ENCODE measurements at regions not wholly inside any gene's neighbourhood (a gene's known extent, or its start where the extent isn't known, plus 50 kb on each side); places are given as distances from the start of the nearest gene placed in this dataset.
"Not testable (repeated sequence)": the region's sequence is repeated elsewhere in the genome, so short reads cannot be mapped to it uniquely, and the experiment has no call there.

DNA sequence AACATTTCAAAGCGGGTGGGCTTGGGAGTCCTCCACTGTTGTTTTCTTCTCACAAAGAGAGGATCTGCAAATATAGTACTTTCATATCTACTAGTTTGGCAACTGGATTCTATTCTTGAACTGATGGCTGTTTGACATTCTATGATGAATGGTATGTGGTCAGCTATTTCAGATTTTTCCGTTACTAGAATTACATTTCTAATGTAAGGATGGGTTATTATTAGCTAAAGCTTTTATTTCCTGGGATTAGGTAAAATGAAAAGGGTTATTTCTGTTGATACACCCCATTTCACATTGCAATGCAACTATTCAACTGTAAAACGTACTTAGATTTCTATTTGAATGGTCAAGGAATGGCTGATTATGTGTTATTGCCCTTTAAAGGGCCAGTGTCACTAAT lies 629.7 kb downstream of the DACH1 start:
- Histone ChIP-seq H3K27ac (ENCODE audit: low read depth, low read length) (no peak overlapping the region), H3K4me3 (ENCODE audit: low read depth in 1 of 5, low read length in 5 of 5) (no peak overlapping the region), H3K9me3 (ENCODE audit: control insufficient read depth in 5 of 5, low read length in 5 of 5) (no peaks in the 10 kb centered on the region), H3K9ac (ENCODE audit: low read length in 5 of 5) (no peak overlapping the region), H3K27me3 (ENCODE audit: control insufficient read depth in 5 of 5, insufficient read depth in 4 of 5, low read length in 5 of 5) (no peaks in the 10 kb centered on the region), H3K36me3 (ENCODE audit: control insufficient read depth in 5 of 5, insufficient read depth in 5 of 5, low read length in 5 of 5) (no peaks in the 10 kb centered on the region), H3K4me1 (ENCODE audit: control insufficient read depth in 5 of 5, insufficient read depth in 5 of 5, low read length in 5 of 5) (peaks cover 0 to 10% (median 0%) of the 10 kb centered on the region in 5 donors)

DNA sequence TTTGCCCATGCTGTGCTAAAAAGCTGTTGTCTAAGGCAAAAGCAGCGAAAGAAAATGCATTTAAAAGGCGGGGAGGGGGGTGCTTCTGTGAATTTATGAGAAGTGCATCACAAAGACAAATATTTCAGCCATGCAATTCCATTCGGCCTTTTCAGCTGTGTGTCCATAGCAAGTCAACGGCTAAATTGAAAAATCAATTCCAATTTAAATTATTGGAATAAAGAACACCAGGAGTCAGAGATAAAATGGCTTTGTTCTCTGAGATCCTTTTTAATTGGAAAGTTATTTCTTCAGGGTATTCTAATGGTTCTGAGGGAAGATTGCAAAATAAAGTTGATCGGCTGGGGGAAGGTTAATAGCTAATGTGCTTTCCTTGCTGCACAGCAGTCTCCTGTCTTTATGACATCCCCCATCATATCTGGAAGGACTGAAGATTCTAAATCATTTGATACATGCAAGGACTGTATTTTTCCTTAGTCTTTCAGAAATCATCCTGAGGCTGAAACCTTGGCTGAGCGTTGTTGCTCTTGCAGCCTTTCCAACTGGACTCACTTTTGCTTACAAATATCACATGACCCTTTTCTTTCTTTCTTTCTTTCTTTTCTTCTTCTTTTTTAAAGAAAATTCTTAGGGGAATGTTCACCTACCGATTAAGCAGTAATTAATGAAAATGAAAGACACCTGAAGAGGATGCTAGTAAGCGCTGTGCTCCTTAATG lies 647.1 kb downstream of the DACH1 start:
- no peaks in the 10 kb centered on the region for H3K4me1 ChIP-seq (ENCODE audit: control insufficient read depth in 5 of 5, insufficient read depth in 5 of 5, low read length in 5 of 5)
- H3K4me3 ChIP-seq (ENCODE audit: low read depth in 1 of 5, low read length in 5 of 5), result no peak overlapping the region
- no peaks in the 10 kb centered on the region for H3K9me3 ChIP-seq (ENCODE audit: control insufficient read depth in 5 of 5, low read length in 5 of 5)
- no peak overlapping the region for H3K9ac ChIP-seq (ENCODE audit: low read length in 5 of 5)
- no peak overlapping the region for H3K27ac ChIP-seq (ENCODE audit: low read depth, low read length)
- H3K36me3 ChIP-seq (ENCODE audit: control insufficient read depth in 5 of 5, insufficient read depth in 5 of 5, low read length in 5 of 5), result no peaks in the 10 kb centered on the region
- no peaks in the 10 kb centered on the region for H3K27me3 ChIP-seq (ENCODE audit: control insufficient read depth in 5 of 5, insufficient read depth in 4 of 5, low read length in 5 of 5)

DNA sequence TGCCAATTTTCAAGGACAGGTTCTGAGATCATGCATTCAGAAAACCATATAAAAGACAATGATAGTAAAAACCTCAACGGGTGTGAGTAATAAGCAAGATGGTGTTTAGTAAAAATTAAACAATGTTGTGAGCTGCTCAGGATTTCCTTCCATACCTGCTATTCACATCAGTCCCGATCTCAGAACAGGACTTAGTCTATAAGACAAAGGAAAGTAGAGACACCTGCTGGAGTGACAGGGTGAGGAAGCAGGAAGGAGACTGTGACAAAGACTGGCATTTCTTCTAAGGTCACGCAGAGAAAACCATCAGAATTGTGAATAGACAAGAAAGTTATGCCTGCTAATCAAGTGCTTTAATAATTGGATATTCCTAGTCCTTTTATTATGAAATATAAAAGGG lies 648.0 kb downstream of the DACH1 start:
- H3K4me1 ChIP-seq (ENCODE audit: control insufficient read depth in 5 of 5, insufficient read depth in 5 of 5, low read length in 5 of 5), result no peaks in the 10 kb centered on the region
- H3K27me3 ChIP-seq (ENCODE audit: control insufficient read depth in 5 of 5, insufficient read depth in 4 of 5, low read length in 5 of 5), result no peaks in the 10 kb centered on the region
- H3K9me3 ChIP-seq (ENCODE audit: control insufficient read depth in 5 of 5, low read length in 5 of 5), result no peaks in the 10 kb centered on the region
- H3K27ac ChIP-seq (ENCODE audit: low read depth, low read length), result no peak overlapping the region
- H3K9ac ChIP-seq (ENCODE audit: low read length in 5 of 5), result no peak overlapping the region
- no peak overlapping the region for H3K4me3 ChIP-seq (ENCODE audit: low read depth in 1 of 5, low read length in 5 of 5)
- H3K36me3 ChIP-seq (ENCODE audit: control insufficient read depth in 5 of 5, insufficient read depth in 5 of 5, low read length in 5 of 5), result no peaks in the 10 kb centered on the region

DNA sequence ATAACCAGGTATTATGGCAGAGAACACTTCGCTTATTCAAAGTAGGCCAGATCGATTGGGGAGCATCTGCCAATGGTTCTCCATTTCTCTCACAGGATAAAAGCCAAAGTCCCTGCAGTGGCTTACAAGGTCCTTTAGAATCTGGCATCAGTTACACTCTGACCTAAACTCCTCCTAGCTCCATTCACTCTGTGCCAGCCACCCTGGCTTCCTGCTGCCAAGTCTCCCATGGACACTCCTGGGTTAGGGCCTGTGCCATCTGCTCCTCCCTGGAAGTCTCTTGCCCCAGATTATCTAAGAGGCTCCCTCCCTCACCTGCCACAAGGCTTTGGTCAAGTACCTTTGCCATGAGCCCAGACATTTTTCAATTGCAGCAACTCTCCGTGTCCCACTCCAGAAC lies 649.2 kb downstream of the DACH1 start:
- no peaks in the 10 kb centered on the region for H3K9me3 ChIP-seq (ENCODE audit: control insufficient read depth in 5 of 5, low read length in 5 of 5)
- no peak overlapping the region for H3K9ac ChIP-seq (ENCODE audit: low read length in 5 of 5)
- H3K4me1 ChIP-seq (ENCODE audit: control insufficient read depth in 5 of 5, insufficient read depth in 5 of 5, low read length in 5 of 5), result no peaks in the 10 kb centered on the region
- no peaks in the 10 kb centered on the region for H3K36me3 ChIP-seq (ENCODE audit: control insufficient read depth in 5 of 5, insufficient read depth in 5 of 5, low read length in 5 of 5)
- H3K27me3 ChIP-seq (ENCODE audit: control insufficient read depth in 5 of 5, insufficient read depth in 4 of 5, low read length in 5 of 5), result no peaks in the 10 kb centered on the region
- H3K4me3 ChIP-seq (ENCODE audit: low read depth in 1 of 5, low read length in 5 of 5), result no peak overlapping the region
- no peak overlapping the region for H3K27ac ChIP-seq (ENCODE audit: low read depth, low read length)

DNA sequence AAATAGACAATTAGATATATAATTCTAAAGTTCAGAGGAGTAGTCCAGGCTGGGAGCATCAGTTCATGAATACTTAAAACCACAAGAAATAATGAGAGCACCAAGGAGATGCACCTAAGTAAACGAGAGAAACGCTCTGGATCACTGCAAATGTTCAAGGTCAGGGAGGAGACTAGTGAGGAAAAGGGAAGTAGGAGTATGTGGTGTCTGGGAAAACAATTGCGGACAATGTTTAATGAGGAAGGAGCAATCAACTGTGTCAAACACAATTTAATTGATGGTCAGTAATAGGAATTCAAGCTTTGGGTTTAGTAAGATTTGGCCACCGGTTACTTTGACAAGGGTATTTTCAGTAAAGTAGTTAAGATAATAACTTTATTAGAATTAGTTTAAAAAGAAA lies 652.2 kb downstream of the DACH1 start:
- Histone ChIP-seq H3K9ac (ENCODE audit: low read length in 5 of 5) (no peak overlapping the region), H3K4me3 (ENCODE audit: low read depth in 1 of 5, low read length in 5 of 5) (no peak overlapping the region), H3K4me1 (ENCODE audit: control insufficient read depth in 5 of 5, insufficient read depth in 5 of 5, low read length in 5 of 5) (peaks cover 0 to 4% (median 0%) of the 10 kb centered on the region in 5 donors), H3K36me3 (ENCODE audit: control insufficient read depth in 5 of 5, insufficient read depth in 5 of 5, low read length in 5 of 5) (no peaks in the 10 kb centered on the region), H3K27ac (ENCODE audit: low read depth, low read length) (no peak overlapping the region), H3K27me3 (ENCODE audit: control insufficient read depth in 5 of 5, insufficient read depth in 4 of 5, low read length in 5 of 5) (no peaks in the 10 kb centered on the region), H3K9me3 (ENCODE audit: control insufficient read depth in 5 of 5, low read length in 5 of 5) (no peaks in the 10 kb centered on the region)

DNA sequence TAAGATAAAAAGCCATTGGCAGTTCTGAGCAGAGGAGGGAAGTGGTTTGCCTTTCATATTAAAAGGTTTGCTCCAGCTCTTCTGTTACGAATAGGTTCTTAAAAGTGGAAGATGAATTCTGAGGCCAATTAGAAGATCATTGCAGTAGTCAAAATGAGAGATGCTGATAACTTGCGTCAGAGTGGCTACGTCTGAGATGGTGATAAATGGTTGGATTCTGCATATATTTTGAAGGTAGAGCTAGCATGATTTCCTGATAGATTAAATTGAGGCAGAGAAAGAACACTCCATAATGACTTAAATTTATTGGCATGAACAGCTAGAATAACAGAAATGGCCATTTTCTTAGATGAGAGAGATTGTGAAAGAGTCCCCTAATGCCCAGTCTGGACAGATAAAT lies 652.6 kb downstream of the DACH1 start:
- no peak overlapping the region for H3K27ac ChIP-seq (ENCODE audit: low read depth, low read length)
- H3K9me3 ChIP-seq (ENCODE audit: control insufficient read depth in 5 of 5, low read length in 5 of 5), result no peaks in the 10 kb centered on the region
- H3K27me3 ChIP-seq (ENCODE audit: control insufficient read depth in 5 of 5, insufficient read depth in 4 of 5, low read length in 5 of 5), result no peaks in the 10 kb centered on the region
- no peak overlapping the region for H3K4me3 ChIP-seq (ENCODE audit: low read depth in 1 of 5, low read length in 5 of 5)
- H3K4me1 ChIP-seq (ENCODE audit: control insufficient read depth in 5 of 5, insufficient read depth in 5 of 5, low read length in 5 of 5), result peaks cover 0 to 4% (median 0%) of the 10 kb centered on the region in 5 donors
- H3K36me3 ChIP-seq (ENCODE audit: control insufficient read depth in 5 of 5, insufficient read depth in 5 of 5, low read length in 5 of 5), result no peaks in the 10 kb centered on the region
- H3K9ac ChIP-seq (ENCODE audit: low read length in 5 of 5), result no peak overlapping the region

DNA sequence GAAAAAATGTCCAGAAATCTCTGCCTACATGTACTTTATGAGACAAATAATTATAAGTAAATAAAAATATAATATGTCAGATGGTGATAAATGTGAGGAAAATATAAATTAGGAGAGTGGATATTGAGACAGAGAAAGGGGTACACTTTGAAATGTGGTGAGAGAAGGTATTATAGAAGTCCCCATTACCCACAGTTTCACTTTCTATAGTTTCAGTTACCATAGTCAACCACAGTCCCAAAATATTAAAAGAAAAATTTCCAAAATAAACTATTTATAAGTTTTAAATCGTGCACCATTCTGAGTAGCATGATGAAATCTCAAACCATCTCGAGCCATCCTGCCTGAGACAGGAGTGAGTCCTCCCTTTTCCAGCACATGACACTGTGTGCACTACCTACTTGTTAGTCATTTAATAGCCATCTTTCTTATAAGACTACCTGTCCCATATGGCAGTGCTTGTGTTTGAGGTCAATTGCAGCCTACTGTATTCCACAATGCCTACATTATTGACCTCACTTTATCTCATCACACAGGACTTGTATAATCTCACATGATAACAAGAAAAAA lies 653.7 kb downstream of the DACH1 start:
- no peaks in the 10 kb centered on the region for H3K36me3 ChIP-seq (ENCODE audit: control insufficient read depth in 5 of 5, insufficient read depth in 5 of 5, low read length in 5 of 5)
- H3K9me3 ChIP-seq (ENCODE audit: control insufficient read depth in 5 of 5, low read length in 5 of 5), result no peaks in the 10 kb centered on the region
- peaks cover 0 to 4% (median 0%) of the 10 kb centered on the region in 5 donors for H3K4me1 ChIP-seq (ENCODE audit: control insufficient read depth in 5 of 5, insufficient read depth in 5 of 5, low read length in 5 of 5)
- H3K27me3 ChIP-seq (ENCODE audit: control insufficient read depth in 5 of 5, insufficient read depth in 4 of 5, low read length in 5 of 5), result no peaks in the 10 kb centered on the region
- no peak overlapping the region for H3K4me3 ChIP-seq (ENCODE audit: low read depth in 1 of 5, low read length in 5 of 5)
- H3K9ac ChIP-seq (ENCODE audit: low read length in 5 of 5), result no peak overlapping the region
- no peak overlapping the region for H3K27ac ChIP-seq (ENCODE audit: low read depth, low read length)

DNA sequence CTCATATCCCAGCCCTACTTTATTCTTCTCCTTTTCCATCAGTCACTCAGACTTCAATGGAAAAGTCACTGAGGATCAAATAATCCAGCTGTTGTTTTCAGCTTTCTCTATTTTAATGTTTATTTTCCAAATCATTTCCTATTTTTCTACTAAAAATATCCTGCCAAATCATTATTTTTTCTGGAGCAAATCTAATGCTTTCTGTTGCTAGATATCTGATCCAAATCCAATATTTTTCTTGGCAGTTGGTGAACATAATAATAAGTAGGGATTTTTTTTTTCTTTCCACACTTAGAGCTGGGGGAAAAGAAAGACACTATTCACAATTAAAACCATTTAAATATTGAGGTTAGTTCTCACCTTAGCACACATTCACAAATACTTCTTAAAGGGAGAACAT lies 656.1 kb downstream of the DACH1 start:
- Histone ChIP-seq H3K27ac (ENCODE audit: low read depth, low read length) (no peak overlapping the region), H3K27me3 (ENCODE audit: control insufficient read depth in 5 of 5, insufficient read depth in 4 of 5, low read length in 5 of 5) (no peaks in the 10 kb centered on the region), H3K36me3 (ENCODE audit: control insufficient read depth in 5 of 5, insufficient read depth in 5 of 5, low read length in 5 of 5) (no peaks in the 10 kb centered on the region), H3K9ac (ENCODE audit: low read length in 5 of 5) (no peak overlapping the region), H3K4me3 (ENCODE audit: low read depth in 1 of 5, low read length in 5 of 5) (no peak overlapping the region), H3K9me3 (ENCODE audit: control insufficient read depth in 5 of 5, low read length in 5 of 5) (no peaks in the 10 kb centered on the region), H3K4me1 (ENCODE audit: control insufficient read depth in 5 of 5, insufficient read depth in 5 of 5, low read length in 5 of 5) (peaks cover 0 to 4% (median 0%) of the 10 kb centered on the region in 5 donors)

DNA sequence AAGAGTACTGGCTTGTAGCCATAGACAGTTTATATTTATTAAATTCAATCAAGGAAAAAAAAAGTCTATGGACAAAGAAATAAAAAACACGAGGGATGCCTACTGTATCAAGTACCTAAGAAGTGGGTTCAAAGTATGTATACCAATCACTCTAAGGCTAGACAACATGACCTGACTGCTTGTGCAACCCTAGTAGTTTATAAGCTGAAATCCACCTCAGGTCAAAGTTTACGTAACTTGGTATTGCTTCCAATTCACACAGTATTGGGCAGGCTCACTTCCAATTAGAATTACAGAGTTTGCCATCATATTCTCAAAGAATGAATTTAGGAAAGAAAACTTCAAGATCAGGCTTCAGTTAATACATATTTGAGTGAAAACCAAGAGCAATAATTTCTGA lies 657.8 kb downstream of the DACH1 start:
- Histone ChIP-seq H3K27me3 (ENCODE audit: control insufficient read depth in 5 of 5, insufficient read depth in 4 of 5, low read length in 5 of 5) (no peaks in the 10 kb centered on the region), H3K4me3 (ENCODE audit: low read depth in 1 of 5, low read length in 5 of 5) (no peak overlapping the region), H3K9me3 (ENCODE audit: control insufficient read depth in 5 of 5, low read length in 5 of 5) (no peaks in the 10 kb centered on the region), H3K9ac (ENCODE audit: low read length in 5 of 5) (no peak overlapping the region), H3K4me1 (ENCODE audit: control insufficient read depth in 5 of 5, insufficient read depth in 5 of 5, low read length in 5 of 5) (peaks cover 0 to 4% (median 0%) of the 10 kb centered on the region in 5 donors), H3K27ac (ENCODE audit: low read depth, low read length) (no peak overlapping the region), H3K36me3 (ENCODE audit: control insufficient read depth in 5 of 5, insufficient read depth in 5 of 5, low read length in 5 of 5) (no peaks in the 10 kb centered on the region)

DNA sequence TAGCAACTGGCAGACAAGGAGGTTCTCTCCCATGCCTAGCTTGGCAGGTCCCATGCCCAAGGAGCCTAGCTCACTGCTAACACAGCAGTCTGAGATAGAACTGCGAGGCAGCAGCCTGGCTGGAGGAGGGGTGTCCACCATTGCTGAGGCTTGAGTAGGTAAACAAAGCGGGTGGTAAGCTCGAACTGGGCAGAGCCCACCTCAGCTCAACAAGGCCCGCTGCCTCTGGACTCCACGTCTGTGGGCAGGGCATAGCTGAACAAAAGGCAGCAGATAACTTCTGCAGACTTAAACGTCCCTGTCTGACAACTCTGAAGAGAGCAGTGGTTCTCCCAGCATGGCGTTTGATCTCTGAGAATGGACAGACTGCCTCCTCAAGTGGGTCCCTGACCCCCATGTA lies 682.4 kb downstream of the DACH1 start:
- H3K4me3 ChIP-seq (ENCODE audit: low read depth in 1 of 5, low read length in 5 of 5); H3K27me3 ChIP-seq (ENCODE audit: control insufficient read depth in 5 of 5, insufficient read depth in 4 of 5, low read length in 5 of 5); H3K36me3 ChIP-seq (ENCODE audit: control insufficient read depth in 5 of 5, insufficient read depth in 5 of 5, low read length in 5 of 5); H3K4me1 ChIP-seq (ENCODE audit: control insufficient read depth in 5 of 5, insufficient read depth in 5 of 5, low read length in 5 of 5); H3K9ac ChIP-seq (ENCODE audit: low read length in 5 of 5); H3K27ac ChIP-seq (ENCODE audit: low read depth, low read length): not testable (repeated sequence)
- peaks cover 0 to 12% (median 4%) of the 10 kb centered on the region in 5 donors for H3K9me3 ChIP-seq (ENCODE audit: control insufficient read depth in 5 of 5, low read length in 5 of 5)

Data from subcutaneous abdominal adipose tissue (tissue), 5 donors.